Tibial nerve (tissue), 4 donors: ENCODE measurements at regions not wholly inside any gene's neighbourhood (a gene's known extent, or its start where the extent isn't known, plus 50 kb on each side); places are given as distances from the start of the nearest gene placed in this dataset.
A peak's percentile ranks its signal among the peaks of the same experiment; 100 is the strongest.

Source experiments
- CTCF ChIP-seq, 5 experiments: fragments of 200-600 bp in 3 of 5; fragments of 450-650 bp in 2 of 5; sonication (generic) in 3 of 5; IDR thresholded peaks; one replicate each; pipeline ENCODE4 v1.5.1; 2016 to 2019; ENCODE audit warnings: antibody characterized with exemption in 5 of 5, mild to moderate bottlenecking in 3 of 5, moderate library complexity in 2 of 5
- EP300 ChIP-seq, 2 donors: sonication (generic); formaldehyde crosslinking; IDR thresholded peaks; one replicate each; pipeline ENCODE4 v1.6.1; 2017; ENCODE audit warnings: antibody characterized with exemption in 2 of 2, mild to moderate bottlenecking in 1 of 2
- POLR2A ChIP-seq, 2 donors: fragments of 450-650 bp; IDR thresholded peaks; one replicate each; pipeline ENCODE4 v1.6.1; 2017; ENCODE audit warnings: antibody characterized with exemption in 2 of 2, mild to moderate bottlenecking in 2 of 2, moderate library complexity in 2 of 2

GRCh38 chr2:217732992-217733391 lies 269.8 kb downstream of the TNS1 start:
- TF ChIP-seq CTCF (IDR thresholded peaks at IDR 0.05): no peak
- no peak for TF ChIP-seq POLR2A (IDR thresholded peaks at IDR 0.05)
- peak in 1 of 2 donors; percentile 23 for TF ChIP-seq EP300 (IDR thresholded peaks at IDR 0.05)
